Vagina (tissue), 2 donors: ENCODE measurements at regions not wholly inside any gene's neighbourhood (a gene's known extent, or its start where the extent isn't known, plus 50 kb on each side); places are given as distances from the start of the nearest gene placed in this dataset.

ENCODE experiments used
- CTCF ChIP-seq, 3 experiments: fragments of 450-650 bp in 2 of 3; fragments of 200-600 bp in 1 of 3; sonication (generic) in 1 of 3; IDR thresholded peaks; one replicate each; pipeline ENCODE4 v1.5.1; 2017 to 2019; ENCODE audit warnings: antibody characterized with exemption in 3 of 3, mild to moderate bottlenecking in 2 of 3, moderate library complexity in 2 of 3
- POLR2AphosphoS5 ChIP-seq, 2 donors: sonication (generic); formaldehyde crosslinking; IDR thresholded peaks; one replicate each; pipeline ENCODE4 v1.9.0; 2017; ENCODE audit warnings: antibody characterized with exemption in 2 of 2, mild to moderate bottlenecking in 2 of 2, low read depth in 1 of 2; ENCODE audit not compliant: insufficient read depth in 1 of 2

GRCh38 chr13:85549819-85550218 lies 249.4 kb downstream of the SLITRK6 start:
- TF ChIP-seq CTCF (IDR thresholded peaks at IDR 0.05) (no peak), POLR2AphosphoS5 (IDR thresholded peaks at IDR 0.05; ENCODE audit: insufficient read depth in 1 of 2, low read depth in 1 of 2) (no peak)
